CD1c-positive myeloid dendritic cell (primary cell): ENCODE measurements at regions not wholly inside any gene's neighbourhood (a gene's known extent, or its start where the extent isn't known, plus 50 kb on each side); places are given as distances from the start of the nearest gene placed in this dataset.

Source experiments
- DNase-seq: peaks from one replicate; pipeline ENCODE4 v3.0.0-alpha.2; 2016; ENCODE audit errors: extremely low spot score

DNA sequence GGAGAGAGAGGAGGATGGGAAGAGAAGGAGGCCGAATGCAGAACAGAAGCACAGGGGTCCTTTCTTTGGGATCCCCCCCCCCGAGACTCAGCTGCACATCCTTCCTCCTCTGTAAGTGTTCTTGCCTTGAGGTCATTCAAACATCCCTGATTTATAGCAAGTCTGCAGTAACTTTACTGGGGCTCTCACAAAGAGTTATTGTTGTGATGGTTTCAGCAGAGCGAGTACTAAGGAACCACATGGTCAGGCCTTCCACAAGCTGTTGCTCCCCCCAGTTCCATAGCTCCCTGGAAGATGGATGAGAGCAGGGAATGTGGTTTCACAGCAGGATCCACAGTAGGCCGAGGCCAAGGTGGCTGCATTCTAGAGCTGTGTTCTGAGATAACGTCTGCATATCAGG, 351.4 kb upstream of the CDH4 start:
- no peak for DNase-seq

DNA sequence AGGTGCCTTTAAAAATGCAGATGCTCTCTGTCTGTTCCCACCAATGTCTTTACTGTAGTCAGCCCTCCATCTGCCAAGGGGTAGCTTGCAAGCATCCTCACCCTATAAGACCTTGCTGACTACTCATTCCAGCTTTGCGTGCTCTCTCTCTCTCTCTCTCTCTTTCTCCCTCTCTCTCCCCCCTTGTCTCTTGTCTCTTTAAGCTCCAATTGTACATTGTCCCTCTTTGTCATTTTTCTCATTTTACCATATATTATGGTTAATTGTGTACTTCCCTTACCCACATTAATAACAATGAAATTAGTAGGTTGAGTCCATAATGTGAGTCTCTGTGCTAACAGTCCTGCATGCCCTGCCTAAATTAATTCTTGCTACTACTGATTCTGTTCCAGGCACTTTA, 350.2 kb upstream of the CDH4 start:
- DNase-seq, result no peak

DNA sequence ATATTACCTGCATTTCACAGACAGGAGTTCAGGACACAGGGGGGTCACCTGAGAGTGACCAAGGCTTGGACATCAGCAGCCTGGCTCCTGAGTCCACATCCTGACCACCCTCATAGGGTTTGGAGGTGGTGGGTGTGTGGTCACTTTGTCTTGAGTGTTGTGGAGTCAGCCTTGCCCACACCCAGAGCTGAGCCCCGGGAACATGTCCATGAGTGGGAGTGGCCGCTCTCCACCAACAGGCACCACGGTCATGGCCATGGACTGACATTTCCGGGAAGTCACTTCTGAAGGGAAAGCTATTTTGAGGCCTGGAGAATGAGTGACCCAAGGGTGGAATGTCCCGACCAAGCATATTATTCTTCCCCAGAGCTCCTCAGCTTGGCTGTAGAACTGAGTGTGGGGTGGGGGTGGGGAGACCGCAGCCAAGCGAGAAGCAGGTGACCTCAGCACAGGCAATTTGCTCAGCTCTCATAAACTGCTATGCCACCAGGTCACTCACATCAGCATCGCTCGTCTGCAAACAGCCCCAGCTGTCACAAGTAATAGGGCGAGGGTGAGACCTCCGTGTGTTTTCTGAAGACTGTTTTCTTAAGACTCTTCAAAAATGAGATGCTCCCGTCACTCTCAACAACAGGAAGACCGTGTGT, 348.6 kb upstream of the CDH4 start:
- no peak for DNase-seq

DNA sequence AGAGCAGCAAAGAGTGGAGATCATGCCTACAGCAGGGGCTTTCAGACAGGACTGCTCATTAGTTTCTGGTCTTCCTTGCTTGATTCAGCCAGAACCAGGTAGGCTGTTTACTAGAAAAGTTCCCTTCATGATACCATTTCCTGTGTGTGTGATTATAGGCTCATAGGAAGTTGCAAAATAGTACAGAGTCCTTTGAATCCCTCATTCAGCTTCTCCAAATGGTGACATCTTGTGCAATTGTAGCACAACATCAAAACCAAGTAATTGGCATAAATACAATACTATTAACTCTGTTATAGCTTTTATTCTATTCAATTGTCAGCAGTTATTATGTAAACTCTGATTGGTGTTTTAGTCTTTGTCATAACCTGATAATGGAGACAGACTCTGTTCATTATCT, 347.3 kb upstream of the CDH4 start:
- no peak for DNase-seq

DNA sequence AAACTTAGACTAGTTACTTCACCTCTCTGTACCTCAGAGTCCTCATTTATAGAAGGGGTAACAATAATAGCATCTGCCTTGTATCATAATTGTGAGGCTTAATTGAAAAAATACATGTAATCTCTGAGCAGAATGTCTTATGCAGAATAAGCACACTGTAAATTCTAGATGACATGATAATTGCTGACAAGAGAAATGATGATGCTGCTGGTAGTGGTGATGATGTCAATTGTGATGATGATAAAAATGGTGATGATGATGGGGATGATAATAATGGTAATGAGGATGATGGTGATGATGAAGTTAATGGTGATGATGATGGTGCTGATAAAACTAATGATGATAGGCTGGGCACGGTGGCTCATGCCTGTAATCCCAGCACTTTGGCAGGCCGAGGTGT, 346.1 kb upstream of the CDH4 start:
- no peak for DNase-seq

DNA sequence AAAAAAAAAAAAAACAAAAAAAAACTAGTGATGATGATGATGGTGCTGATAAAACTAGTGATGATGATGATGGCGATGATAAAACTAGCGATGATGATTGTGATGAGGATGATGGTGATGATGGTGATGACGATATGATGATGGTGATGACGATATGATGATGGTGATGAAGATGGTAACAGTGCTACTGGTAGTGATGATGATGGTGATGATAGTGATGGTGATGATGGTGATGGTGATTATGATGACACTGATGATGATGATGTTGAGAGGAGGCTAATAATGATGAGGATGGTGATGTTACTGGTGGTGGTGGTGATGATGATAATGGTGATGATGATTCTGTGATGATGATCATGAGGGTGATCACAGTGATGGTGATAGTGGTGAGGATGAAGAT, 345.5 kb upstream of the CDH4 start:
- no peak for DNase-seq

DNA sequence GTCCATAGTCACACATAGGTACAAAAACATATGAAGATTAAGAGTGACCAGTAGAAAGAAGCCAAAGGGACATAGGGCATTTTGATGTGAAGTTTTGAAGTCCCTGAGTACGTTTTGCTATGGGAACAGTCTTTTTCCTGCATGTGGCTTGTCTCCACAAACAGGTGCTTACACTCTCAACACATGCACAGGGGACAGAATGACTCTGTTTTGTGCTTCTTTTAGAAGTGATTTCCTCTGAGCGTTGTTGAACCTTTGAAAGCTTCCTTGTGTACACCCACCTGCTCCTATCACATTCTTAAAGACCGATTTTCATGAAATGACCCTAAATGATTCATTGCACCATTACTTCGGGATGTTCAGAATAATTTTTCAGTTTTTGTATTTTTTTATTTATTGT, 338.8 kb upstream of the CDH4 start:
- DNase-seq, result no peak

DNA sequence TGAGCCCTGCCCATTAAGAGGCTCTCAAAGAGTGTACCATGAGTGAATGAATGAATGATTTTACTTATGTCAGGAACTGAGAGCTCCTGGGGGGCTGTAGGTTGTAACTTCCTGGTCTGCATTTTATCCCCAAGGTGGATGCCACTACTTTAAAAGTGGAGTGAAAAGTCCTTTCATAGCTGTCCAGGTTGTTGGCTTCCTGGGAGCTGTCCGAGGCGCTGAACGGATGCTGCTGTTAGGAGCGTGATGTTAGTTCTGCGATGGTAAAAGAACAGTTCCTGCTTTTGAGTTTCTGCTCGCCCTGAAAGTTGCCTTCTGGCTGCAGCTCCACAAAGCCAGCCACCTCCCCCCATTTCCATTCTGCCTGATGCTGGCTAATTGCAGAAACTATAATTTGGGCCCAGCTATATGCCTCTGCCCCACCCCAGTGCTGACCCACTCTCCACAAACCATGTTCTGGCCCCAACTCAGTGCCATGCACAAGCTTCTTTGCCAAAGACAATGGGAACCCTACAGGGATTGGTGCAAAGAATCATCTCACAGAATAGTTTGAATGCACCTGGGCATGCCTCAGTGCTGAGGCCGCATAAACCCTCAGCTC, 330.9 kb upstream of the CDH4 start:
- DNase-seq, result peak; percentile 14

DNA sequence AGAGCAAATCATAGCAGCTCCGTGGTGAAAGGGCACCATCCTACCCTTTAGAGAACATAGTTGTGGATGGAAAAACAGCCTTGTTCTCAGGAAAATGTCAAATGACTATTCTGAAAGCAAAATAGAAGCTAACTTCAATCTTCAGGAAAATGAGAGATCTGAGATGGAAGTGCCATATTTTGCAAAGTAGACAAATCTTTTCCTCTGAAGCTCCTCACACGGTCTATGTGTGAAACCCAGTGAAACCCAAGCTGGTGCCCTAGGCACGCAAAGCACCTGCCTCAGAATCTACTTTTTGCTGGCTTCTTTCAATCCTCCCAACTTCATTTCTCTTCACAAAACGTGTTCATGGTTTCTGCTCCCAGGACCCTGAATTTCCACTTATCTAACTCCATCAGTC, 325.2 kb upstream of the CDH4 start:
- DNase-seq, result no peak

DNA sequence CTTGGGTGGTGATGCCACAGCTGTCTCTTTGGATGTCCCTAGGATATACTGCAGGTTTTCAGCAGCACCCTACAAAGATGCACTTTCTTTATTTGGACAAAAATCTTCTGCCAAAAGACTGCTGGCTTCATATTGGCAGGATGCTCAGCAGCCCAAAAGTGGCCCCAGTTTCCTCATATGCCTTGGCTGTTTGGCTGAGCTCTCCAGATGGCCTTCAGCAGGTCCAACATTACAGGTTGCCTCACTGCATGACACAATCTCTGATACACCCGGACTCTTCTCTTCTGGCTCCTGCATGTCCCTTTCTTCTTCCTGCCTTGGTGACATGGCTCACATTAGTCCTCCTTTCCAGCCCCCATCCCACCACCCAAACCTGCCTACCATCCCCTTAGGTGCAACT, 323.7 kb upstream of the CDH4 start:
- no peak for DNase-seq

DNA sequence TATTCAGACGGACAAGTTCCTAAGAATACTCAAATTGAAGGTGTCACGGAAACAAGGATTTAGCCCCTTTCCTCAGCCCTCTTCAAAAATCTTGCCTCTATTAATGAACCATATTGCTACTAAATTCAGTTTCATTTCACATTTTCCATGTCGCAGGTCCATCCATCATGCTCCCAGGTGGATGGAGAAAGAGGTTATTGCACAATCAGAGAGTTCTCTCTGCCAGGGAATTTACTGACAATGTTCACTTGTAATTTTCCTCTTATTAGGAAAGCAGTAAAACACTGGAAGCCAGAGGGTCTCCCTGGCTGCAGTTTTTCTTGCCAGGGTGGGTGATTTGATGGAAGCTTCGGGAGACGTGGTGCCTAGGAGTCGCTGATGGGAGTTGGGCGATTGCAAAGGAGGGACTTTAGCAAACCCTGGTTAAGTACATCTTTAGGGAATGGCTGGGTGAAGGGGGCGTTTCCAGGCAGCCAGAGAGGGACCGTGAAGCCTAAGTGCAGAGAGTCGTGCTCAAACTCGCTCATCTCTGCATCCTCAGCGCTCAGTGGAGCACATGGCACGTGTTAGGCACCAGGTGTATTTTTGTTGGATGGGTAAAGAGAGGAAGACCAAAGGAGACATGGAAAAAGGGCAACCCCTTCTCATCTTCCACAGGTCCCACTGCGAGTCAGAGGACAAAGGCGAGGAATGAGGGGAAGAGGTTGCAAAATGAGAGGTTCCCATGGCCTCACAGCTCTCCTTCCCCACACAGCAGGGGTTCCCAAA, 321.9 kb upstream of the CDH4 start:
- DNase-seq, result no peak

DNA sequence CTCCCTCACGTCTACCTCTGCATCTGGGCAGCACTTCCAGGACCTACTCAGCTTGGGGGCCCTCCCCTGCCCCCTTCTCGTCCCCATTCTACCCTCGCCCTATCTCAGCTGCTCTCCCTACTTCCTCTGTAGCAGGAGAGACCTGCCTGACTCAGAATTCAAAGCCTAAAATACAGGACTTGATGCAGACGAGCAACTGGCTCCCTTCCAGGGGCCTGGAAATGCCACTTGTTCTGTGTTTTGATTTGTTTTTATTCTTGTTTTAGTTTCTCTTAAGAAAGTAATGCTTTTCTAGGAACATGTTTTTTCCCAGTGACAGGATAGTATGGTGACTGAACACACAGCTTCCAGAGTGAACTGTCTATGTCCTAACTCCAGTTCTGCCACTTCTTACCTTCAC, 320.4 kb upstream of the CDH4 start:
- DNase-seq, result no peak

DNA sequence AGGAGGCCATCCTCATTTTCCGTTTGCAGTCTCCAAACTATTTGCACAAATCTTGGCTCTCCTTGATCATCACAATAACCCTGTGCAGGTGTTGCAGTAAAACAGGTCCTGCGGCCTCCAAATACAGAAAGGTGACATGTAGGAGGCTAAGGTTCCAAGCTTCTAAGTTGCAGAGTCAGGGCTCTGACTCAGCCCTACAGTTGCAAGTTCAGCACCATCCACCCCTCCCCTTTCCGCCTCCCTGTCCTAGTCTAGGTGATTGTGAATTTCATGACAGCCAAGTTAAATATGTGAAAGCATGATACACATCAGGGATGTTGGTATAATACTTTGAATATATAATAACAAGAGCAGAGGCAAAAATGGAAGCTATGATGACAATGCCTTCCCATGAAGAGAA, 317.3 kb upstream of the CDH4 start:
- no peak for DNase-seq

DNA sequence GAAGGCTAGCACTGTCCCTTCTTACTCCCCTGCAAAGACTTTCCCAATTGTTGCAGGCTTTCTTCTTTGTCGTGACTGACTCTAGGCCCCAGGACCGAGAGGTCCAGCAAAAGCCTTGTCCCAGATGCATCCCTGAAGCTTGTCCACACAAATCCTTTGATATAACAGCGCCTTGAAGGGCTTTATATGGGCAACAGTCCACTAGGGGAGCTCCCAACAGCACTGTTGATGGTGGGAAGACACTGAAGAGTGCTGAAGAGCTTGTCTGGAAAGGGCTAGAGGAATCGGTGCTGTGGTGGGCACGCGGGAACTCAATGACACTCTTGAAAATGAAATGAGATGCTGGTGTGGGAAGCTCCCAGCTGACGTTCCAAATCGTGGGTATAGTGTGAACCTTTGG, 316.1 kb upstream of the CDH4 start:
- no peak for DNase-seq

DNA sequence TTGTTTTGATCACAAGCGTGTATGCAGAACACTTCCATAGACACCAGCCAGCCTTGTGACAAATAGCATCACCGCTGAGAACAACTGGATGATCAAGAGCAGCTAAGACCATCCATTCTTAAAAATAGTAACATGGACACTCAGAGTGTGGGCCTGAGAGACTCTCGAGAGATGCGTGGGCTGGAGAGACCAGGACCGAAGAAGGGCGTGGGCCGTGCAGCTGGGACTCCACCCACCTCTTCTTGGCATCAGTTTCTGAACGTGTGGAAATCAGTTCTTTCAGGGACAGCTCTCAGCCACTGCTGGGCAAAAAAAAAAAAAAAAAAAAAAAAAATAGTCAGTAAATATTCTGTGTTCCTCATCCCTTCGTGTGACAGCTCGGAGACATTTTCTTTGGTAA, 314.5 kb upstream of the CDH4 start:
- no peak for DNase-seq

DNA sequence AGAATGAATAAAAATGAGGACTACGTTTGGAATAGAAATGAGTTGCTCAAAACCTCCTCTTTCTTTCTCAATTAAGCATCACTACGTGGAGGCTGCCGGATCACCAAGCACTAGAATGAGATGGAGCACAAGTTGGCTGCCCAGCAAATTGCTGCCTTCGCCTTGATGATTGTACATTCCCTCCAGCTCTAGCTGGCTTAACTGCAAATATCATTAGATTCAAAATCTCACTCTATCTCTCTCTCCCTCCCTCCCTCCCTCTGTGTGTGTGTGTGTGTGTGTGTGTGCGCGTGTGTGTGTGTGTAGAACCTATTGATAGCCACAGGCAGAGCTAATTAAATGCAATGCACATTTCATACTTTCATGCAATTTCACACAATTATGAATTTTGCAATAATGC, 310.7 kb upstream of the CDH4 start:
- no peak for DNase-seq

DNA sequence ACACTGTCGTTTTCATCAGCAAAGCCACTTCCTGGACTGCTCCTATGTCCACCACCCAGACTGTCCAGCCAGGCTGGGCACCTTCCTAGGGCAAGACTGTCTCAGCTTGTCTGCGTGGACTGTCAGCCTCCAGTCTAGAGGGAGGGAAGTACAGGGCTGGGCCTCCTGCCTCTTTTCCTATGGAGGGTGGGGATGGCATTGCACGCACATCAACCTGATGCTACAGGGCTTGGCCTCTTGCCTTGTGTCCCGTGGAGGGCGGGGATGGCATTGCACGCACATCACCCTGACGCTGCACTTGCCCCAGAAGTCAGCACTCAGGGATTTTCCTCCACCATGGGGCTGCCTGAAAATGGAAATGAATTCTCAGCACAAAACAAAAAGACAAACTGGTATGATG, 304.2 kb upstream of the CDH4 start:
- no peak for DNase-seq

DNA sequence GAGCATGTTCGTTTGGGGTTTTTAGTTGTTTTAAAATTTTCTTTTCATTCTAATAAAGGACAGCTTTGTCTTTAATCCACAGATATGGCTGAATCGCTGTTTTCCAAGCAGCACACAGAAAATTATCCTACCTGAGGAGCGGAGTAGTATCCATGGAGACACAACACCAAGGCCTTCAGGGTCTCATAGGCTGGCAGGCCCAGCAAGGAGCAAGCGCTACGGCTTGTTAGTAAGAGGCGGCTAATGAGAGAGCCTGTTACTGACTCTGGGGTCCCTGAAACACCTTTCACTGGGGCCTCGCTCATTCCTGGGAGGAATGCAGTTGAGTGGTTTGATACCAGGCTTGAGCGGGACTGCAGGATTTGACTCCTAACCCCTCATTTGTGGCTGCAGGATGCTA, 303.8 kb upstream of the CDH4 start:
- DNase-seq, result no peak

DNA sequence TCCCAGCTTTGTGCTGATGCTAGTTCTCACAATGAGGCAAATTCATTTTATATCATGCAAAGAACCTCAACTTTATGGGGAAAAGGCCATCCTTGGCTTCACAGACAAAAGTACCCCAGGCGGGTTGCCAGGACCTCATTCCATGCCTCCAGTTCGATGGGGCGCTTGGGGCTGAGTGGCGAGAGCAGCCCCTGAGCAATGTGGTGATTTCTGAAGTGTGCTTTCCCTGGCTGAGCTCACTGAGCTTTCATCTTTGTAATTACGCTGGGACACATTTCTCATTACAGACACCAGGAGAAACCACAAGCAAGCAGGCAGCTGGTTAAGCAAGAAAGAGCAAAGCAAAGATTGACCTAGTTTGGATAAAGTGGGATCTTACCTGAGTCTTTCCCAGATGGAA, 301.5 kb upstream of the CDH4 start:
- no peak for DNase-seq

DNA sequence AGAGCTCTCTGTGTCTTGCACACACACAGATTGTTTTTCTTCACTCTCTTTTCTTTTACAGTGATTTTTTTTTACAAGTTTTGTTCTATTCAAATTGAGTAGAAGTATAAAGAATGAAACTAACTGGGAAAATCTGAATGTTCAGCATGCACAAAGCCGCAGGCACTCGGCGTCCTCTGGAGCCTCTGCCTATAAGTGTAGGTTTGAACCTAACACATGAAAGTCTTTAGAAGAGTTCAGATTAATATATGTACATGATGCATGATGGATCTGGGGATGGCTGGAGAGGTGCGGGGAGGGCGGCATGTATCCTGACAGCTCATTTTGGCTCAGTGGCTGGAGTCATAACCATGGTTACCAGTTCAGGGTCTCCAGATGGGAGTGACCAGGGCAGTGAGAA, 301.1 kb upstream of the CDH4 start:
- DNase-seq, result no peak

DNA sequence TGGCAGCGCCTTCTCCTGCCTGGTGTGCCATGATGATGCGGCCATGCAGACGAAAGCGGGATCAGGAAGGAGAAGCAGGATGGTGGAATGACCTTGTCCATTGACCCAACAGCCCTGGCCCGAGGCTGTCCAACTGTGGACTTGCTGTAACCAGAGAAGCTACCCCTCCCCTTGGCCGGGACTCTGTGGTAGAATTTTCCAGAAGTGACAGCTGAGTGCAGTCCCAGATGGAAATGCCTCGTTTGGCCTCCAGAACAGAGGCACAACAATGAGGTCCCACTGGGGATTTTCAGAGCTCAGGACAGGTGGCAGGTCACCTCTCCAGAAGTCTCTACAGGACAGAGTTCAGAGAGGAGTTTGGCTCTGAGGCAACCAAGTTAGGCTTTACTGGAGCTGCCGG, 299.2 kb upstream of the CDH4 start:
- DNase-seq, result no peak

DNA sequence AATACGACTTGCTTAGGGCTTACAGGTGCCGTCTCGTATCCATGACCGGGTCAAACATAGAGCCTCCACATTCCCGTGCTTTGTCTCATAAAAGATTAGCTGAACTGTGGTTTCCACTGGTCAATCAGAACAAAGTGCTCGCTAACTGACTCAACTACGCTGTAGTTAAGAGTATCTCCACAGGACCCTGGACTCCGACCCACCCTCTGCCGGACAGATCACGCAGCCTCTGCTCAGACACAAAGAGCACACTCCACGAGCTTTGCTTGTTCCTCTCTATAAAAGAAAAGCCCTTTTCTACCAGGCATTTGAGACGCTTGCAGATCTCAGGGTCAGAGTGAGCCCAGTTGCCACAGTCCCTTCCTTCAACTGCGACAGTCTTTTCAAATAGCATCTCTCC, 298.7 kb upstream of the CDH4 start:
- DNase-seq, result no peak

DNA sequence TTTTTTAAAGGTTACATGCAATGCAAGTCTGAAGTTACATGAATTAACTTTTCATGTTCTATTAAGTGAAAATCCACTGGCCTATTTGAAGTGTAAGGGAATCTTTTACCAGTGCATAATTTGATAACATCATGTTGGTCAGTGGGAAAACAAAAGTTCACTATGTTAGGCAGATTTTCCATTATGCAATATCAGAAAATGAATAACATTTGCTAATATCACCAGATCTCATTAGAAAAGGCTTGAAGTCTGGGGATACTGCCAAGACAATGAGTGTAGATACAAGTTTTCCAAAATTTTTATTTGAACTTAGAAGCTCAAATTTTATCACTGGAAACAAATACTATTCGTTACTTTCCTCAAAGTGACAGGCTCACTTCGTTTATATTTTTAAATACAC, 296.4 kb upstream of the CDH4 start:
- DNase-seq, result no peak

DNA sequence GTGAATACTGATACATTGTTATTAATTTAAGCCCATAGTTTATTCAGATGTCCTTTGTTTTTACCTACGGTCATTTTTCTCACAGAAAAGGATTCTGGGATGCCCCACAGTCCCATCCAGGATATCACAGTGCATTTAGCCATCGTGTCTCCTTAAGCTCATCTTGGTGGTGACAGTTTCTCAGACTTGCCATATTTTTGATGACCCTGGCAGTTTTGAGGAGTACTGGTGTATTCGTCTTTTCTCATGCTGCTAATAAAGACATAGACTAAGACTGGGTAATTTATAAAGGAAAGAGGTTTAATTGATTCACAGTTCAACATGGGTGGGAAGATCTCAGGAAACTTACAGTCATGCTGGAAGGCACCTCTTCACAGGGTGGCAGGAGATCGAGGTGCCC, 295.9 kb upstream of the CDH4 start:
- DNase-seq, result no peak
